ENCODE measurements at regions not wholly inside any gene's neighbourhood (a gene's known extent, or its start where the extent isn't known, plus 50 kb on each side); places are given as distances from the start of the nearest gene placed in this dataset.
"Not testable (repeated sequence)": the region's sequence is repeated elsewhere in the genome, so short reads cannot be mapped to it uniquely, and the experiment has no call there.

GRCh38 chrY:8151561-8151960, 1185.7 kb upstream of the TSPY4 start:
- DNase-seq, result no peak

- DNase-seq, result no peak
Observed at GRCh38 chrY:8128578-8128977, 1208.7 kb upstream of the TSPY4 start.

DNA sequence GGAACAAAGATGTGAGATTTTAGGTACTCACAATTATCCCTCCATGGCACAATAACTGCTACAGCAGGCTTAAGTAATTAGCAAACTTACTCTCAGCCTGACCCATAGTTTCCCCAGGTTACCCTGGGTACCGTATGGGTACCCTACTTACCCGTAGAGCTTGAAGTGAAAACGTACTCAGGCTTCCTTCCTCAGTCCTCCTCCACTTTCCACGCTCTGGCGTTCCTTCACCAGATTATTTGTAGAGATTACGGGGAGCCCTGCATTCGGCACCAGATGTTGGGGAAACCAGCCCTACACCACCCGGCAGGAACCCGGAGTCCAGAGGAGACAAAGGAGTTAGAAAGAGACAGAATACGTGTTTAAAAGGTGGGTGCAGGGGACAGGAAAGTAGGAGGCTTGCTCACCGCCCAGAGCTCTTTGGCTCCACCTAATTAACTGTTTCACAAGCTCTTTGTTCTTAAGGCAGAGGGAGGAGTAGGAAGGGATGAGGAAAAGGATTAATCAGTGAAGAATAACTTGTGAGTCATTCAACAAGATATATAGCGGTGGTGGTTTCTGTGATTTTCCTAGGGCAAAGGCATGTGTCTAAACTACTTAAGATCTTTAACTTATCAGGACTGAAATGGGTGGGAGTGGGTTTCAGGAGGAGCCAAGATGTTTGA, 1211.2 kb upstream of the TSPY4 start:
- DNase-seq, result no peak

DNA sequence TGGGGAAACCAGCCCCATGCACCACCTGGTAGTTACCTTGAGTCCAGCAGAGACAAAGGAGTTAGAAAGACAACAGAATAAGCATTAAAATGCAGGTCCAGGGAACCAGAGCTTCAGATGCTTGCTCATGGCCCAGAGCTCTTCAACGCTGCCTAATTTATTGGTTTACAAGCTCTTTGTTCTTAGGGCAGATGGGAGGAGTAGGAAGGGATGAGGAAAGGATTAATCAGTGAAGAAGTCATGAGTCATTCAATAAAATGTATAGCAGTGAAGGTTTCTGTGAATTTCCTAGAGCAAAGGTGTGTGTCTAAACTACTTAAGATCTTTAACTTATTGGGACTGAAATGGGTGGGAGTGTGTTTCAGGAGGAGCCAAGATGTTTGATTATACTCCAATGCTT, 1210.3 kb upstream of the AMELY start:
- DNase-seq, result no peak

DNA sequence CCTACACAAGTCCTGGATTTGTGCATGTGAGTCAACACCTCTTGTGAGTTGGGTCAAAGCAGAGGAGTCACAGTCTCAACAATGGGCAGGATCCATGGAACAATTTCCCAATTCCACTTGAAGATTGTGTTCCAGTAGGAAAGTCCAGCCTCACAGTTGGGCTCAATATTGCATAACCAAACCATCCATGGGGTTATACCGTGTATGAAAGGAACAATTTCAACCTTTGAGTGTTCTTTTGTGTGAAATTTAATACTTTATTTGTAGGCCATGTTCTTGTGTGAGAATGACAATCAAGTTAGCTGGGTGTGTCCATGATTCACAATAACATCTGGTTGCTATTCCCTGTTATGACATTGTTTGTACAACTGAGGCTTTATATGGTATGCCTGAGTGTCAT, 1182.9 kb upstream of the AMELY start:
- no peak for DNase-seq

- DNase-seq, result no peak
Observed at GRCh38 chrY:8092926-8093325, 1181.4 kb upstream of the AMELY start.

- DNase-seq, result no peak
Observed at GRCh38 chrY:8085925-8086324, 1174.4 kb upstream of the AMELY start.

DNA sequence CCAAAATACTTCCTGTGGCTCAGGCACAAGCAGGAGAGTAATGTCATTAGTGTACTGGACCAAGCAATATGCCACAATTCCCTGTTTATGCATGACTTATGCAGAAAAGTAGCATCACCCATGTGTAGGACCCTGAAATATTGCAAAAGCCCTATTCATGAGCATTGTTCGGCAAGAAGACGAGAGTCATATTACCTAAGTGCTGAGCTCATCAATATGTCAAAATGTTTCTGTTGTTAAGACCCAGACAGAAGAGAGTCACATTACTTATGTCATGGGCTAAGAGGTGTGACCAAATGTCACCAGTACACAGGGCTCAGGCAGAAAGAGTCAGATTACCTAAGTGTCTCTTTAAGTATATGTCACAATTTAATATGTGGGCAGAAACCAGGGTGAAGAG, 1172.6 kb upstream of the AMELY start:
- DNase-seq, result no peak

GRCh38 chrY:8081151-8081550, 1169.6 kb upstream of the AMELY start:
- DNase-seq, result no peak

GRCh38 chrY:8065220-8065619, 1153.7 kb upstream of the AMELY start:
- no peak for DNase-seq

GRCh38 chrY:8064500-8064899, 1152.9 kb upstream of the AMELY start:
- DNase-seq, result no peak

- no peak for DNase-seq
Observed at GRCh38 chrY:8063973-8064372, 1152.4 kb upstream of the AMELY start.

- no peak for DNase-seq
Observed at GRCh38 chrY:8058613-8059012, 1147.1 kb upstream of the AMELY start.

- DNase-seq, result no peak
Observed at GRCh38 chrY:8051340-8051739, 1139.8 kb upstream of the AMELY start.

DNA sequence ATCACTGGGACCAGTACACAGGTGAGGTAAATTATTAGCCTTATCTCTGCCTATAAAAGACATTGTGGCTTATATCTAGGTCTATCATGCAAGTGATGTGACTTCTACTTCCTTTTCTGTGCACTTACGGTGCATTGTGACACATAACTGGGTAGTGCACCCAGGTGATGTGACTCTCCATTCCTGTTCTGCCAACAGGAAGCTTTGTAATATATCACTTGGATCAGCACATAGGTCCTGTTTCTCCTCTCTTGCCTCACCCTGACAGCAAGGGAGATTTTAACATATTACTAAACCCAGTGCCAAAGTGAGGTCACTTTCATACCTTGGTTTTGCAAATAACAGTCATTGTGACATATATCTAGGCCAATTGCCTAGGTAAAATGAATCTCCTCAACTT, 1129.7 kb upstream of the AMELY start:
- DNase-seq, result no peak

- no peak for DNase-seq
Observed at GRCh38 chrY:8036563-8036962, 1125.0 kb upstream of the AMELY start.

- DNase-seq, result no peak
Observed at GRCh38 chrY:8035653-8036052, 1124.1 kb upstream of the AMELY start.

DNA sequence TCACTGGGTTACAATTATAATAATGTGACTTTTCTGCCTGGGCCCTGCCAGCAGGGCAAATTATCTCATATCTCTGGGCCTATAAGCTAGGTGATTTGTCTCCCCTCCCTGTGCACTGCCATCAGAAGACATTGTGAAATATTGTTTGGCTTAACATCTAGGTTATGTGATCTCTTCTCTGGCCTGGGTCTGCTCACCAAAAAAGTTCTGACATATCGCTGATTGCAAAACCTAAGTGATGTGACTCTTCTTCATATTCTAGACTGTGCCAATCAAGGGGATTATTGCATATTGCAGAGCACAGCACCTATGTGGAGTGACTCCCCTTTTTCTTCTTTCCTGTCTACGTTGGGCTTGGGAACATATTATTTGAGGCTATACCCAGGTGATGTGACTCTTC, 1123.1 kb upstream of the AMELY start:
- no peak for DNase-seq

- DNase-seq, result no peak
Observed at GRCh38 chrY:8033200-8033599, 1121.6 kb upstream of the AMELY start.

GRCh38 chrY:8020540-8020939, 1109.0 kb upstream of the AMELY start:
- DNase-seq, result no peak

DNA sequence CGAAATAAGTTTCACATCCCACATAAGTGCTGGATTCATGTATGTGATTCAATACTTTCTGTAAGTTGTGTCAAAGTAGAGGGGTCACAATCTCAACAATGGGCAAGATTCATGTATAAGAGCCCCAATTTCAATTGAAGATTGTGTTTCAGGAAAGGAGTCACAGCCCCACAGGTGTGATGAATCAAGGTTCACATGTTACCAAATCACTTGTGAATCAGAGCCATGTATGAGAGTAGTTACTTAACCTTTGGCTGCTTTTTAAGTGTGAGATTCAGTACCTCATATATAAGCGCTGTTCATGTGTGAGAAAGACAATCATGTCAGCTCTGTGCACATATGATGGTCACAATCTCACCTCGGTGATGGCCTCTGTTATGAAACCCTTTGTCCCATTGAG, 1100.0 kb upstream of the AMELY start:
- DNase-seq, result no peak

GRCh38 chrY:8004196-8004595, 1092.6 kb upstream of the AMELY start:
- peak; percentile 1 to 19 for DNase-seq

- no peak for DNase-seq
Observed at GRCh38 chrY:7996726-7997125, 1085.2 kb upstream of the AMELY start.

- DNase-seq, result not testable (repeated sequence)
Observed at GRCh38 chrY:7994781-7995180, 1083.2 kb upstream of the AMELY start.

DNA sequence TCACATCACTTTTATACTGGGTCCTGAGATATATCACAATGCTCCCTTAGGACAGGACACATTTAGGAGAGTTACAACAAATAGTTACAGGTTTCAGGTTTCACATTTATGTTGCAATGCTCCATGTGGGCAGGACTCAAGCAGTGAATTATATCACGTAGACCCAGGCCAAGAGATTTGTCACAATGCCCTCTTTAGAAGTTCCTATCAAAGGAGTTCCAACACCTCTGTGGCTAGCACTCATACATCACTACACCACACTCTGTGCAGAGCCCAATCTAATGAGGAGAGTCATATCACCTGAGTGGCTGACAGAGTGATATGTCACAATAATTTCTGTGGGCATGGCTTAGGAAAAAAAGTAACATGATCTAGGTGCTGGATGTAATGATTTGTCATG, 1068.2 kb upstream of the AMELY start:
- DNase-seq, result no peak

DNA sequence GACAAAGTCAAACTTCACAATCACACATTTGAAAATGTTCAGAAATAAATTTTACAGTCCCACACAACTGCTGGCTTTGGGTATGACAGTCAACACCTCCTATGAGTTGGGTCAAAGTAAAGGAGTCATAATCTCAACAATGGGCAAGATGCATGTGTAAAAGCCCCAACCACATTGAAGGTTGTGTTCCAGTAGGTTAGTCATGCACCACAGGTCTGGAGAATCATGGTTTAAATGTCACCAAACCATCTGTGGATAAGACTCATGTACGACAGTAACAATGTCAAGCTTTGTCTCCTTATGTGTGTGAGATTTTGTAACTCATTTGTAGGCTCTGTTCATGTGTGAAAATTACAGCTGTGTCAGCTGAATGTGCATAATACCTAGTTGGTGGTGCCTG, 1065.7 kb upstream of the AMELY start:
- no peak for DNase-seq
